ENCODE measurements at regions not wholly inside any gene's neighbourhood (a gene's known extent, or its start where the extent isn't known, plus 50 kb on each side); places are given as distances from the start of the nearest gene placed in this dataset.

DNA sequence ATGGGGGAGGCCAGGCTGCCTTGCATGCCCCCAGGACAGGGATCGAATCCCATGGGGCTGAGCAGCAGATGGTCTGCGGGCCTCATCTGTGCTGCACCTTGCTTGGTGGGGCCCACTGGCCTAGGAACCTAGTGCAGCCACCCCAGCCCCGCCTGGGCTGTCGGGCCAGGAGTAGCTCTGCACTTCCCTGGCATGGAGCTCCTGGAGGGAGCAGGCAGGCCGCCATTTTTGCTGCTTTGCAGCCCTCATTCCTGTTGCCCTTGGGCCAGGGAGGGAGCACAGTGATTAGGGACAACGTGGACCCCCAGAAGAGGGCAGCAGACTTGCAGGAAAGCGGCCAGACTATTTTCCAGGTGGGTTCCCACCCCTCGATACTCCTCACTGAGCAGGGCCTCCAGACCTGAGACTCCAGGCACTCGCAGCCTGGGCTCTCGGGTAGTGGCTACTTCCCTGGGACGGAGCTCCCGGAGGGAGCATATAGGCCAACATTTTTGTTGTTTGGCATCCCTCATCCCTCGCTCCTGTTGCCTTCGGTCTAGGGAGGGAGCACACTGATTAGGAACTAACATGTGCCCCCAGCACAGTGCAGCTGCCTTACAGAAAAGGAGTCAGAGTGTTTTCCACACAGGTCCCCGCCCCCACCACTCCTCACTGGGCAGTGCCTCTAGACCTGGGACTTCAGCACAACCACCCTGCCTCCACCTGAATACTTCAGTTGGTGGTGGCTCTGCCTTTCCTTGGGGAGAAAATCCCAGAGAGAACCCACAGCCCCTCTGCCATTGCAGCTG, 99.5 kb downstream of the MAIP1 start:
- no peak for DNase-seq (ENCODE audit: low spot score)

DNA sequence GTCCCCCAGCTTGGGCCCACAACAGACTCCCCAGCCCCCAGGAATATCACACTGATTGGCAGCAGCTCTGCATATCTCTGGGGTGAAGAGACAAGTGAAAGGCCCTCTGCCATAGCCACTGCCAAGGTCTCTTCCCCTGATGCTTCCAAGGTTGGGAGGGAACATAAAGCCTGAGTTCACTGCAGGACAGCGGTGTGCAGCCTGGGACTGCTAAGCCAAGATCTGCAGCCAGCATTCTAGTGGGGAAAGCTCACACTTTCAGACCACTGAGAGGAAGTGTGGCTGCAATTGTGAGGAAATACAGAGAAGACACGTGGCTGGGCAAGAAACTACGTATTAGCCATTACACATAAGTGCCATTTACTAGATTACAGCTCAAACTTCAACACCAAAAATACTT, 100.7 kb downstream of the MAIP1 start:
- no peak for DNase-seq (ENCODE audit: low spot score)

DNA sequence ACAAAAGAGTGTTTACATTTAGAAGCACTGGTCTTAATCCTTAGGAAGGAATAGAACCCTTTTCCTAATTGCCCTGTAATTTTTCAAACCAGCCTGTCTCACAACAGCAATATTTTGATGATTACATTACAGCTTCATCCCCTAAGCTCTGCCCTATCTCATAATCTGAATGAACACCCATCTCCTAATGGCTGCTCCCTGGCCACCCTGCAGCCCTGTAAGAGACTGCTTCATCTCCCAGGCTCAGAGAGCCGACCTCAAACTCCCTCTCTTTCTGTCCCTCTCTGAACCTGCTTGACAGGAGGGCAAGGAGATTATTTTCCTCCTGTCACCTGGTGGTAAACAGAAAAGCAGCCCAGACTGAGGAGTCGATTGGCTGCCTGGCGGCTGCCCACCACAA, 107.8 kb downstream of the MAIP1 start:
- DNase-seq (ENCODE audit: low spot score) = no peak

DNA sequence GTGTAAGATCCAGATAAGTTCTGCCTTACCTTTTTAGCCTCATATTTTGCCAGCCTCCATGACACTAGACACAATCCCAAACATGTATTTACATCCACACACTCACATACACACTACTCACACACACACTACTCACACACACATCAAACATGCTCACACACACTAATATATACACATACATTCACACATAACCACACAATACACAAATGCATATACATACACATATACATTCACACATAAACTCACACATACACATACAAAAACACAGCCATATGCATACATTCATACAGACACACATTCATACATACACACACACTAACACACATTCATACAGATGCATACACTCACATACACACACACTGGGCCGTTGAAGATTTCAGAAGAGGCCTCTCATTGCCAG, 109.5 kb downstream of the MAIP1 start:
- DNase-seq (ENCODE audit: low spot score) = no peak

DNA sequence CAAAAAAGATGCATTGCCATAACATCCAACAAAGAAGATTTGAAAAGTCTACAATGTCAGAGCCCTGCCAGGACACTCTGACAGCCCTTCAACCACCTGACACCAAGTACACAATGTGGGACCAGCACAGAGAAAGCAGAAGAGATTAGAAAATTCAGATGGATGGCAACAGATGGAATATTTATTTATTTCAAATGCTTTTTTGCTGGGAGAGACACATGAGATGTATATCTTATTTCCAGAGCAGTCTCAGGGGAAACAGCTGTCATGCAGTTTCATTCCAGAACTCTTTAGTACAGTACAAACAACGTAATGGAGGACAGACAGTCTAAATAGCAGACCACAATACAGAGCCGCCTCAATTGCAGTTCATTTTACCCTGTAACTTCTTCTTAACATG, 110.1 kb downstream of the MAIP1 start:
- no peak for DNase-seq (ENCODE audit: low spot score)

DNA sequence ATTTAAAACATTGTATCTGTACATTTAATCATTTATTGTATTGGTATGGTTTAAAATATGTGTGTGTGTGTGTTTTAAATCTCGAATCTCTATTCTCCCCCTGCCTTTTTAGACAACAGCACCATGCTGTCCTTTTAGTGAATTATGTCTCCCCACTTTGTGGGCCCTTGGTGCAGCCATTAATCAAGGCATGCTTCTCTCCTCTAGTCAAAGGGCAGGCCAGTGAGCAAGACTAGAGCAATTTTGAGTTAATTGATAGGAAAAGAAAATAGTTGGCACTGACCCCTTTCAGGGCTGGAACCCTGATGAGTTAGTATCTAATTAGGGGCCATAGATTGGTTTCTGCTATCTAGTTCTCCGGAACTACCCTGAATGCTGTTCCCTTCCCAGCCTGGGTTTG, 111.0 kb downstream of the MAIP1 start:
- no peak for DNase-seq (ENCODE audit: low spot score)

DNA sequence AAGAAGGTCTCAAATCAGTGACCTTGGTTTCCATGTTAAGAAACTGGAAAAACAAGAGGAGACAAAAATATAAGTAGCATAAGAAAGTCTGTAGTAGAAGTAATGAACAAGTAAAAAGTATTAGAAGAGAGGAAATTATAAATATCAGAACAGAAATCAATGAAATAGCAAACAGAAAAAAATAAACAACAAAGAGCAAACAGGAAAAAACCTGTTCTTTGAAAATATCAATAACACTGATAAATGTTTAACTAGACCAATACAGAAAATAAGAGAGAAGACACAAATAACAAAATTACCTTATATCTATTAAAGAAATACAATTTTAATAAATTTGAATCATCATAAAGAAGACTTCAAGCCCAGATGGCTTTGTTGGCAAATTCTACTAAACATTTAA, 113.3 kb downstream of the MAIP1 start:
- DNase-seq (ENCODE audit: low spot score) = no peak

DNA sequence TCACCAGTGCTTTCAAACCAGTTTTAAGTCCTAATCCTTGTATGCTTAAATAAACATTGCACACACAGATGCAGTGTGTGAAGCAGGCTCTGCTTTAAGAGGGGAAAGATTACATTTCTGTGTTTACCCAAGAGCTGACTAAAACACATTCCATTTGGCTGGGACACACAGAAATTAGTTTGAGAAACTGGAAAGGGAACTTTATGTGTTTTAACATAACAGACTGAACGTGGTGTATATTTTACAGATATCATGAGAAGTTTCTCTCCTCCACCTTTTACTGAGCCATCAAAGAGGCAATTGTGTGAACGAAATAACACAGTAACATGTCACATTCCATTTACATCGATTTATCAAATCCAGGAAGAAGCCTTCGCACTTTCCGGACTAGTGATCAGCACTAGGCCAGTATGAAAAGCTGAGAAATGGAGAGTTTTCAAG, 121.8 kb downstream of the MAIP1 start:
- DNase-seq (ENCODE audit: low spot score) = peak; percentile 40

DNA sequence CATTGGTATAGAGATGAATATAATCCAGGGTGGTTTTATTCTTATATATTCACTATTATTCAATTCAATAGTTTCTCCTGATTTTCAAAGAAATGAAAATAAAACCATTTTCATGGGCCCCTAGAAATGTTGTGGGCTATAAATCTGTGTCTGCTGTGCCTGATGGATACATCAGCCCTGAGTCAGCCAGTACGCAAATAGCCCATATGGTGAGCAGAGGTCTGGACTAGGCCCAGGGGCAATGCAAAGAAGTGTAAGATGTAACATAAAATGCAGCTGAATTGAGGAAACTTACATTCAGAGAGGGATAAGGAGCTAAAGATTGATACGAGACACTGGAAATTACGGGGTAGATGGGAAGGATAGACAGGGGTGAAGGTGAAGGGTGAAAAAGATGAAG, 122.5 kb downstream of the MAIP1 start:
- no peak for DNase-seq (ENCODE audit: low spot score)

DNA sequence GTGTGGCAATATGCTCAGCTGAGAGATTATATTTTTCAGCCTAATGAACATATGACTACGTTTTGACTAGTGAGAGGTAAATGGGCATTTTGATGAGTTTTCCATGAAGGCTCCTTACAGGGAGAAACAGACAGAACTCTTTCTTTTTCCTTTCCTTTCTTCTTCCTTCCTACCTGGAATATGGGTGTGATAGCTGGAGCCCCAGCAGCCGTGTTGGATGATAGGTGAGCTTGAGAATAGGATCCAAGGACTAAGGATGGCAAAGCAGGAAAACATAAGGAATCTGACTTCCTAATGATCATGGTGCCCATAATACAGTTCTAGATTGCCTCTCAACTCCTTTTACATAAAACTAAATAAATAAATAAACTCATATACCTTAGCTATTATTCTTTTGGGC, 124.0 kb downstream of the MAIP1 start:
- DNase-seq (ENCODE audit: low spot score) = no peak

DNA sequence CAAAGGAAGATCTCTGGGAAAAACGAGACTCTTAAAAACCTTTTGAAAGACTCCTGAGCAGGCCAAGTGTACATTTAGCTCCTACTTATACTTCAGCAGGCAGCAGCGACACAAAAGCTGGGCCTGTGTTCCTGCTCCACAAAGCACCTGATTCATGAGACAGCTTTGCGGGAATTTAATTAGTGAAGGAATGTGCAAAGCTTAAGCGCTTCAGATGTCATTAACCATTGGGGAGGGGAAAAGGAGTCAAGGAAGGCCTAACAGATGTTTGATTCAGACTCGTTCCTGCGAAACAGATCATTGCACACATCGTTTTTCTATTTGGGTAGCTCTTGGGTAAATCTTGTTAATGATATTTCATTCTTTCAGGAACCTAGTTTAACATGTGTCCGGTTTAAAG, 125.9 kb downstream of the MAIP1 start:
- DNase-seq (ENCODE audit: low spot score) = no peak

DNA sequence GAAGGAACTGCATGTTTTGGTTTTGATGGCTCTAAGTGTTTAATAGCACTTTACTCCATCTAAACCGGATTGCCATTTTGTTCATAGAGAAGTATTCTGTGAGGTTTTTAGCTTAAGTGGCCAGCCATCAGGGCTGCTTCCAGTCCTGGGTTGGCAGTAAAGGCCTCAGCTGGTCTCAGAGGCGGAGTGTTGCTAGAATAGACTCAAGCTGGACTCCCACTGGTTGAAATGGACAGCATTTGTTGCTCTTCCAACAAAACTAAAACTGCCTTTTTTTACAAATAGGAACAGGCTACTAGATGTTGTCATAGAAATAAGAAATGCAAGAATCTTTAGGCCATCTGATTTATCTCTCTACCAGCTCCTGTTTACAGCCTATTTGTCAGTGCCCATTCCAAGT, 126.4 kb downstream of the MAIP1 start:
- DNase-seq (ENCODE audit: low spot score) = no peak

DNA sequence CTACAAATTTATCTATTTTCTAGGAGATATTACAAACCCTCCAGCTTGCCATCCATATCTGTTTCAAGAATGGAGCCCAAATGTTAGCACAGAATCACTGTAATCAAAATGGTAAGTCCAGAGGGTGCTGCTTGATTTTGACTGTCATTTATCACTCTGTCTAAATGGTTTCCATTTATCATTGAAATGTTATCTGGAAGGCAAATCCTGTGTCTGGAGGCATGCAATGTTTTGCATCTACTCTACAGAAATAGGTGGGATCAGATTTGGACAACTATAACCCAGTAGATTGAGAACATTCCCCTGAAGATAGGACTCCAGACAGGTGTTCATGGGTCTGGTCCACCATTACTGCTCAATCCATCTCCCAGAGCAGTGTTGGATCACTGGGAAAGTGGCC, 128.7 kb downstream of the MAIP1 start:
- no peak for DNase-seq (ENCODE audit: low spot score)

DNA sequence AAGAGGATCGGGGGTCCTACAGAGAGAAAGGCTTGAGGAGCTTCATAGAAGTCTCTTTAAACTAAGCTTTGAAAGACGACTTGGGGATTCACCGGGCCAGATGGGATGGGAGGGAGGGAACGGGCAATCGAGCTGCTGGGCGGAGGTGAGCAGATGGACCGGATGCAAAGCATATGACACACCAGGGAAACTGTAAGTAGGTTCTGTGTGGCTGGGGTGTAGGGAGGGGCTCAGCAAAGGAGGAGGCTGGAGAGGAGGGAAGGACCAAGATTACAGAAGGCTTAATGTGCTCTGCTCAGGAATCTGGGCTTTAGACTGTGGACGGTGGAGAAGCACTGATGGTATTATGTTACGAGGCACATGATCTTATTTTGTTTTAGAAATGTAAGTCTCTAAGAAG, 131.5 kb downstream of the MAIP1 start:
- peak; percentile 18 for DNase-seq (ENCODE audit: low spot score)

DNA sequence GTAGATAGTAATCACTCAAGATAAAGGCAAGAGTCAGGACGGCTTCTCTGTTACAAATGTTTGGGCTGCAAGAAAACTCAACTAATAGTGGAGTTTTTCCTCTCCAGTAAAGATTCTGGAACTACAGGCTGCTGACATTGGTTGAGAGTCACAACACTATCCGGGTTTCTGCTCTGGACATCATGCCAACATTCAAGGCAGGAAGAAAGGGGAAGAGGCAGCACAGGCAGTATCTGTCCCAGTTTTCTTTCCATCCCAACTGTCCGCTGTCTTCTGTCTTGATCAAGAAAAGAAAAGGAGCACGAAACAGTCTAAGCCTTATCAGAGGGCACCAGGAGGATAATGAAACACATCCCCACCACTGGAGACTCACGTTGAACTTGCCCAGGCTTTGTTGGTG, 132.1 kb downstream of the MAIP1 start:
- DNase-seq (ENCODE audit: low spot score) = no peak

DNA sequence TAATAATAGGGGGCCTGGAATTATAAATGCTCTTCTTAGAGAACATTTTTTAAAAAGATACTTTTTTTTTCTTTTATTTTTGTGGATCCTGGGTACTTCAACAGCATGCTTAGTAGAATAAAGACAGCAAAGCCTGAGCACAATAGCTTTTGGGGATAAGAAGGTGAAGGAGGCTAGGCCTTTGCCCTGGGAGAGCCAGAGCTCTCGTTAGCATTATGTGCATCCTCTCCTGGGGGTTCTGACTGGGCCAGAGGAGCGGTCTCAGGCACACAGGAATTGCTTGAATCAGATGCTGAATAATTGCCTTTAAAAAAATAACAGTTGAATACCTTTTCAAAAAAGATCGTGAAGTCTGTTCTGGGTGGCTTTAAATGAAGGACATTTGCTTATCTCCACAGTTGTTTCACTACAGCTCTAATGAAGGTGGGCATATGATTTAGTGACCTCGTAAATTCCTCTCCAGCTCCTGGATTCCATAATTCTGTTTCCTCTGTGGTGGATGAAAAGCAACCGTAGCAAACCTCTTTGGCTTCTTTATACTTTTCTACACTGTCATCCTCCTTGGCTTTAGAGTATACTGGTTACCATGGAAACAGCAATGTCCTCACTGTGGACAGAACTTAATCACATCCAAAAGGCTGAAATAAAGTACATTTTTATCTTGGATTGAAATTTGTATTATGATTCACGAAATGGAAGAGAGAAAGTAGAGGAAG, 133.8 kb downstream of the MAIP1 start:
- peak; percentile 21 for DNase-seq (ENCODE audit: low spot score)

DNA sequence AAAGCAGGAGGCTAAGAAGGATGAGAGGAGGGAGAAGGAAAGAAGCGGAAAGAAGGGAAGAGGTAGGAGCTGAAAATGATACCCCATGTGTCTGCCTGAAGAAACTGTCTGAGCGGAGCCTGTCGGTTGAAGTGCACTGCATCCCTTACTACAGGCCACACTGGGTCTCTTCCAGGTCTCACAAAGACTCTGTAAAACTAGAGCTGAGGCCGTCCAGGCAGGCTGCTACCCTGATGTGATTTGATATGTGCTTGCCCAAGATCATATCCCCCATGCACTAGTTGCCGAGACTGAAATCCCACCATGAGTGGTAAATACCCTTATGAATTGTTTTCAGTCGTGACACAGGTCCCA, 134.4 kb downstream of the MAIP1 start:
- DNase-seq (ENCODE audit: low spot score) = no peak

DNA sequence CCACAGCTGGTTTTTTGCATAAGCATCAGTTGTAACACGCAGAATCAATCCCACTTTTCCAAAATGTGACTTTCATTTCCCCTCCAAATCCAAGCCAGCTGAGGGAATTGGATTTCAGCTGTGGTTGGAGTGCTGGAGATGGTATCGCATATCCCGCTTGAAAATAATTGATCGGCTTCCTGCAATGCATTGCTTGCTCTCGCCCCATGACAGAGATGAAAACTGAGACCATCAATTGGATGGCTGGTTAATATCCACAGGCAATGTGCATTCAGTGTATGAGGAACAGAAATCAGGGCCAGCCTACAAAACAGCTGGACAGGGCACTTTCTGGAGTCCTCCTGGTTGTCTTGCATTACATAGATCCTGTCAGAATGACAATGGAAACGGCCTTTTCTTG, 135.3 kb downstream of the MAIP1 start:
- no peak for DNase-seq (ENCODE audit: low spot score)

DNA sequence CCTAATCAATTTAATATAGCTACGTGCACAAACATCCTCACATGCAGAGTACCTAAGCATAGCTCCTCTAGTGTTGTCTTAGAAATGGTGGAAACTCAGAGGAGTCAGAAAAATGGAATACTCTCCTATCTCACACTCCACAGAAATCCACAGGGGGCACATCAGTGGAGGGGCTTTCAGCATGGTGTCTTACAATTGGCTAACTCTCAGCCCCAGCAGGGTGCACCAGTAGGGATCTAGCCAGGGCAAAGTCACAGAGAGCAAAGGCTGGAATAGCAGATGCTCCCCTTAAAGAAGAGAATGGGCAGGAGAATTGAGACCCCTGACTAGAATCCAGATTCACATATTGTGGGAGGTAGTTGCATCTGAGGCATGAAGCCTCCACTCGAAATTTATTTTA, 135.7 kb downstream of the MAIP1 start:
- no peak for DNase-seq (ENCODE audit: low spot score)

DNA sequence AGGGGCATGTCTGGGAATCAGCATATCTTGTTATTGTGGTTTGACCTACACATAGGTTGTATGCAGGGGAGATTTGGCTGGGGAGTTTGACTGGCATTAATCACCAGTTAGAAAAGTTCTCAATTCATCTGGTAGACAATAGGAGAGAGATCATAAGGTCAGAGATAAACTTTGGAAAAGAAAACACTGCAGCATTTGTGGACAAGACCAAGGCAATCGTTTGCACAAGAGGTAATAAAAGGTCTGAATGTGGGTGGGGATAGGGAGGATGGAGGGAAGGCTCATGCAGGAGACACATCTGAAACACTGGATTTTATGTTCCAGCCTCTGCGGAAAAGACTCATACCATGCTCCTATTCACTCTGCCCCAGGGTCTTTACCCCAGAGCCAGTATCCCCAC, 136.9 kb downstream of the MAIP1 start:
- no peak for DNase-seq (ENCODE audit: low spot score)

DNA sequence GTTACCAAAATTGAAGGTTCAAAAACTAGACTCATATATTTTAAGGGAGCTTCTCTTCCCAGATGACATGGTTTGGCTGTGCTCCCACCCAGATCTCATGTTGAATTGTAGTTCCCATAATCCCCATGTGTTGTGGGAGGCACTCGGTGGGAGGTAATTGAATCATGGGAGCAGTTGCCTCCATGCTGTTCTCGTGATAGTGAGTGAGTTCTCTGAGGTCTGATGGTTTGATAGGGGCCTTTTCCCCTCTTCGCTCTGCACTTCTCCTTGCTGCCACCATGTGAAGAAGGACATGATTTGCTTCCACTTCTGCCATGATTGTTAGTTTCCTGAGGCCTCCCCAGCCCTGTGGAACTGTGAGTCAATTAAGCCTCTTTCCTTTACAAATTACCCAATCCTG, 140.1 kb downstream of the MAIP1 start:
- DNase-seq (ENCODE audit: low spot score) = no peak

DNA sequence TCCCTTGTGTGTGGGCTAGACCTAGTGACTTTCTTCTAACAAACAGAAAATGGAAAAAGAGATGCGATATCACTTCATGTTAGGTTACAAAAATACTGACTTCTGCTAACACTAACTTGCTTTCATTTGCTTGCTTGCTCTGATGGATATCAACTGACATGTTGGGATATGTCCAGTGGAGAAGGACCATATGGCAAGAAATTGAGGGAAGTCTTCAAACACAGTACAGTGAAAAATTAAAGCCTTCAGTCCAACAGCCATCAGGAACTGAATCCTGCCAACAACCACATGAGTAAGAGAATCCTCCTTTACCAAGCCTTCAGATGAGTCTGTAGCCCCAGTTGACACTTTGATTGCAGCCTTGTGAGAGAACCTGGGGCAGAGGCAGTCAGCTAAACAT, 143.9 kb downstream of the MAIP1 start:
- DNase-seq (ENCODE audit: low spot score) = no peak

DNA sequence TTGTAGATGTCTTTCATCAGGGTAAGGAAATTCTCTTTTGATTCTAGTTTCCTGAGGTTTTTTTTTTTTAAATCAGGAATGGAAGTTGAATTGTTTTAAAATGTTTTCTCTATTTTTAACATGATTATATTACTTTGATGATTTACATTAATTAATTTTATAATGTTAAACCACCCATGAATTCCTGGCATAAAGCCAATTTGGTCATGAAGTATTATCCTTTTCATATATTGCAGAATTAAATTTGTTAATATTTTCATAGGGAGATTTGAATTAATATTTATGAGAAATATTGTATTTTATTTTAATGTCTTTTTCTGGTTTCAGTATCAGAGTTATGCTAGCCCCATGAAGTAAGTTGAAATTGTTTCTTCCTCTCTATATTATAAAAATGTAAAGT, 144.6 kb downstream of the MAIP1 start:
- no peak for DNase-seq (ENCODE audit: low spot score)

DNA sequence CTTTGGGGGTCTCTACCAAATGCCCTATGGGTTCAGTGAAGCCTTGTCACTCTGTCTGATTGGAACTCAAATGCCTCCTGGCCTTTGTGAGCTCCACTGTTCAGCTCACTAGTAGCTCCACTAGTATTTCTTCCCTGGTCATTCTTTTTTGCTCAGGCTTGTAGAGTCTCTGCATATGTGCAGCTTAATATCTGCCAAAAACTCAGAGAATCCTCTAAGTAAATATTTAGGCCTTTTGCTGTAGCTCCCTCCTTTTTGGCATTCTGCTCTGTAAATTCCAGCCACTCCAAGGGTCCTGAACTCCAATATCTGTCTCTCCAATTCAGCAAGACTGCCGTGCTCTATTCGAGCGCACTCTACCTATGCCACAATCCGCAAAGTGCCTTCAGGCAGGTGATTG, 146.5 kb downstream of the MAIP1 start:
- no peak for DNase-seq (ENCODE audit: low spot score)

Measured in AG20443 (cell line).